ENCODE measurements at regions not wholly inside any gene's neighbourhood (a gene's known extent, or its start where the extent isn't known, plus 50 kb on each side); places are given as distances from the start of the nearest gene placed in this dataset.

DNA sequence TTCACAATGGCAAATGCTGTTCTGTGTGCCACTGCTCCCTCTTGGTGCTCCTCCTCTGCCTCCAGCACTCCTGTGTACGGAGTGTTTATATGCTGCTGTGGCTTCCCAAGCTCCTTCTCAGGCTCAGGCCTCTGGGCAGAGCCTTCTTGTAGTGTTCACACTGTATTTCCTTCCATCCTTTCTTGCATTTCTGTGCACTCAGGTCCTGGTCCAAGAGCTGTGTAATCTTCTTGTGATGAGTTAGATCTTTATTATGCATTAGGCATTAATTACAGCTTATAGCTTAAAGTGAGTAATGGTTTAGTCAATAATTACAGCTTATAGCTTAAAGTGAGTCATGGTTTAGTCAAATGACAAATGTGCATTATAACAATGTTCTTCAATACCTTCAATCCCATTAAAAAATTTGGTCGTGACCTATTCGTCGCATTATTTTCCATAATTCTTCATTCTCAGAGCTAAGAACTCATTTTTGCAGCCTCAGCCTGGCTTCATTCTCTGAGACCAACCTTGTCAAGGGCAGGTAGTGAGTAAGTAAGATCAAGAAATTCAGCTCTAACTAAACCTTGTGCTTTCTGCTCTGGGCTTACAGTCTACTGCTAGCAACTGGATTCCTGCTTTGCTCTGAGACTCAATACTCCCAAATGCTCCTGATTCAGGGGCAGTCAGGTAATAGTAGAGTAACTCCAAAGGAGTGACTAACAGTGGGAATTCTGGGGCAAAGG lies 154.5 kb upstream of the SPAG17 start:
- DNase-seq = no peak

DNA sequence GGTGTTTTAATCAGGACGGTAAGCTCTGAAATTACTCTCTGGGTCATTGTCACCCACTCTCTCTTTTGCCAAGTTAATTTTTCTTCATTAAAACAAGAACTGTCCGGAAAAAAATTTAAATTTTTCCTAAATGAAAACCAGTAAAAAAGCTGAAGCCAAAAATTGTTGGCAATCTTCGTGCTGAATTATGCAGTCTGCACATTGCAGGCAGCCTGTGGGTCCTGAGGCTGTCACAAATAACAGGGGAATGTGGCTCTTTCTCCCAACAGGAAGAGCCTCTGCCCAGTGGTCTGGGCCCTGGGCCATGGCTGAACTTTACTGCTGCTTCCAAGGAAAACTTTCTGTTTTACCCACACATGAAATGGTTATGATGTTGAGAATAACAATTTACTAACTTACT lies 153.9 kb upstream of the SPAG17 start:
- no peak for DNase-seq

DNA sequence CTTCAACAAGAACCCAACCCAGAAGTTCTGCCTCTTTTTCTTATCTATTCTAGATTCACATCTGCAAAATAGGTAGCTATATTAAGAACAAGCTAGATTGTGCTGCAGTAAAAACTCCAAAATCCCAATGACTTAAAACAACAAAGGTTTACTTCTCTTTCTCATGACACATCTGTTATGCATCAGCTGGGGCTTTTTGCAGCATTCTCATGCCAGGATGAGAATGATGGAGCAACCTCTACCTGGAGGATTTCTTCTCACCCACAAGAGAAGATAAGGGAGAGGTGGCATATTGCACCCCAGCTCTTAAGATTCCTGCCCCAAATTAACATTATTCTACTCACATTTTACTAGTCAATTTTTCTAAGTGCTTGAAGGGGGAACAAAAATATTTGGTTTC lies 152.3 kb upstream of the SPAG17 start:
- DNase-seq = no peak

DNA sequence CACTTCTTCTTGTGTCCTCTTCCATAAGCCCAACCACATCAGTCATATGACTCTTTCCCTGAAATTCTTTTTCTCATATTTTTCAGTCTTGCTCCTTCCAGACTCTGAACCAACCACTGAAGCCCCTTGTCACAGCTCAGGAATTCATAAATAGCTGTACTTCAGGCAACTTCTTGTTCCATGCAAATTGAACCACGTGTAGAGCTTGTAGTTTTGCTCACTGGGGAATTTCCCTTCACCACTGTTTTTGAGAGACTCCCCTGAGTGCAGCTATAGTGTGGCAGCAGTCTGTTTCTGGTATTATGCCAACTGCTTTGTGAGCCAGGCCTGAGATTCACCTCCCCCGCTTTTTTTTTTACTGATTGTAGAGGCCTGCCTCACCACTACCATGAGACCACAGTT lies 150.3 kb upstream of the SPAG17 start:
- DNase-seq = no peak

DNA sequence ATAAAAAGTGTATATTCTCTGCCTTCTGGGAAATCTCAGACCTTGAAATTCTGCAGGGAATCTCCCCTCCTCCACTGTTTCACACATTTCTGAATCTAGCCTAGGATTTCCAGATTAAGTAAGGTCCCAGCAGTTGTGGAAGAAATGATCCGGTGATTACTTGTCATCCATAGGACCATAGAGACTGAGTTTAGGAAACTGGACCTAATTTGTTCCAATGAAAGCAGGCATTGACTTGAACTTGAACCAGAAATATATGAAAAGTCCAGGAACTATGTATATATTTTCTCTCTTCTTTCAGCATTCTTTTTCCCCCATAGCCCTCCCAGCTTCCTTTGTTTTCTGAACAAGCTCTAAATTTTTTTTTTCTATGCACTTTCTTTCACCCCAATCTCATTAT lies 149.5 kb upstream of the SPAG17 start:
- no peak for DNase-seq

DNA sequence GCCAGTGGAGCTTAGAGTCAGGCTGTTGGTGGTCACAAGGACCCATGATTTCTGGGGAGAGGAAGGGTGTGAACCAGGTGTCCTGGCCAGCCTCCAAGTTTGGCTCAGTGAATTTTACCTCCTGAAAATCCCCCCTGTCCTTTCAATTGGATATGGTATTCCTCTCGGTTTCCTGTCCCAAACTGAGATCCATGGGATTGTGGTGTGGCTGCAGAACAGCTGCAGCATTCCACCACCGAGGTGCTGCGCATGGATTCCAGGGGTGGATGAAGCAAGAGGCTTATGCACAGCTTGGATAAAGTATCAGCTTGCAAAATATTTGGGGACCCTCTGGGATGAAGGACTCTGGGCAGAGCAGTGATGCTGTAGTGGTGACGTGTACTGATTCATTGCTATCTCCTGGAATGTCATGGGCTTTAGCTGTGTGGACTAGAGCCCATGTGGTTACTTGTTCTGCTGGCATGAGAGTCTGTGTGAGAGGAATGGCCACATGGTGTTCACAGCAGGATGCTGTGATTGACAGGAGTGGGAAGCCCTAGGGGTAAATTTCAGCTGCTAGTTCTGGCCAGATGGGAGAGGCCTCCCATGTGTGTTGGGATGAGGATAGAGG lies 148.7 kb upstream of the SPAG17 start:
- no peak for DNase-seq

DNA sequence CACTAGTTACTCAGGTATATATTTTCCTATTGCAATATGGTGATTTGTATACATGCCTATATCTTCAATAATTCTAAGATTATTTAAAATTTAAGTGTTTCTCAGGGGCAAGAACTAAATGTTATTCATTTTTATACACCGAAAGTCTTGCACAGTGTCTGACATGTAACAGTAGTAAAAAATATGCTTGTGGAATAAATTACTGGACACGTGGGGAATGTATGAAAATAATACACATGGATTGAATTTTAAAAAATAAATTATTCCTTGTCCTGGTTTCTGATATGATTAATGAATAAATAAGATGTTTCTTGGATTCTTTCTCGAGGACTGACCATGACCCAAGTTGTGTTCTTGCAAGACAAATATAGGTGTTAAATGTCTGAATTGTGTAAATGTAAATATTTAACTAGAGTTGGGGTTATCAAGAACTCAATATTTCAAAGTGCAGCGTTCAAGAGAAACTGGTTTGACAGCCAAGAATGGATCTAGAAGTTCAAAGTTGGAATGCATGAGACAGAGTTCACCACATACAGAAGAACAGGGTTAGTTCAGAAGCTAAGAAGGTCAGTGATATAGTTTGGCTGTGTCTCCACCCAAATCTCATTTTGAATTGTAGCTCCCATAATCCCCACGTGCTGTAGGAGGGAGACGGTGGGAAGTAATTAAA lies 142.1 kb upstream of the SPAG17 start:
- DNase-seq = no peak

DNA sequence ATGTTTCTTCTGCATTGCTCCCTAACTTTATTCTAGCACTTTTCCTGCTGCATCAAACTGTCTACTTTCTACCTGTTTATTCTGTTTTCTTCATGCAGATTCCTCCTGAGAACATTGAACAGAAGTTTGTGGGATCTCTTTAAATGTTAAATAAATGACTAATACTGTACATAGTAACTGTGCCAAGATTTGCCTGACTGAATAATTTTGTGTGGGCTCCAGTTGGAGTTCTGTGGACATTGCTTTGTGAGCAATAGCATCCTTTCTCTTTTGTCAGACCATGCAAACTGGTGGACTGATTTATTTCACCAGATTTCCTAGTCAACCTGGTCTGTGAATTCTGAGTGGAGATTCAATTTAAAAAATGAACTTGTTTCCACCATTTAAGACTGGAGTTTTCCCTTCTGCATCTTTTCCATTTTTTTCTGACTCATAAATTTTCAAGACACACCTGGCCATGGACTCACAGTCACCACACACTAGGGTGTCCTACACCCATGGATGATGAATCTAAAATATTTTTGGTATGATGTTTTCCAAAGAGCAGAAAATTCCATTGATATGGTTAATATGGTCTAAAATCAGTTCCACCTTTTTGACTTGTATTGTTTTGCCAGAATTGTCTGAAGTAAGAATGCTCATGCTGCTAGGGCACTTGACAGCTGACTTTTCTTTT lies 140.7 kb upstream of the SPAG17 start:
- DNase-seq = no peak

DNA sequence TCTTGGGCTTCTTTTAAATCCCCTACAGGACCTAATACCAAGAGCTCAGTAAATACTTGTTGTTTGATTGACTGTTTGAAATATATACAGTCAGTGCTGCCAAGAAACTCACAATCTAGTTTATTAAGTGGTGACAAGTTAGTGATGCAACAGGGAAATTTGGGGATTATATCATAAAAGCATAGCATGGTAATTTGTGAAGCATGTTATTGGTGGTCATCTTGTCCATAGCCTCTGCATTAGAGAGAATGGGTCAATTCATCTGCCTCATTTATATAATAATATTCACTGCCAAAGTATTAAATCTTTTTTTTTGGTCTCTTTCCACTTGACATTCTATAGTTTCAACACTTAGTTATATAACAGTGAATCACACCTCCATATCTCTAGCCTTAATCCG lies 138.2 kb upstream of the SPAG17 start:
- DNase-seq = no peak

DNA sequence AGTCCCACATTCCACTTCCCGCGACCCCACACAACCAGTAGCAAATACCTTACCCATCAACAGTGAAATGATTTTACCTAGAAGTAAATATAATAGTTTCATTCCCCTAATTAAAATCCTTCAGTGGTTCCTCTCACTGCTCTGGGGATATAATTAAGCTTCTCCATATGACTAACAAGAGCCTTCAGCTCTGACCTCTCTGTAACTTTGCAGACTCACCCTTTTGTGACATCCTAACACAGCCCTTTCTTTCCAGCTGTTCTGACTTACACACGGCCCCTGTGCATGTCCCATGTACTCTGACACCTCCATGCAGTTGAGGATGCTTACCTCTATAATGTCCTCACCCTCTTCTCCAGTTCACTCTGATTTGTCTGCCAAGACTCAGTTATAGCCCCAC lies 137.3 kb upstream of the SPAG17 start:
- DNase-seq = no peak

DNA sequence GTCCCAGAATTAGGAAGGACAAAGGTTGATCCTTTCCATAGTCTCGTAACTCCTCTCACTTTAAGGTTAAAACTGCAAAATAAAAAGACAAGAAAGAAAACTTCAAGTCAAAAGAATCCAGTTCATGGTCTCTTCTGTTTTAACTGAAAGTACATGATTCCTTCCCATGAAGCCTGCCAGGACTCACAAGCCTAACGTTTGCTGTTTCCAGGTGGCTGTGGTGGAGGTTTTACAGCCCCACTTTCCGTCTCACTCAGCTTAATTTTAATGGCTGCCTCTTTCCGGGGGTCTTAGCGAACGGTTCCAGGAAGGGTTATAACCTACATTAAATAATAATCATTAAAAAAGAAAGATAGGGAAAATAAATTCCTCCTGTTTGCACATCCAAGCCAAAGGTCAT lies 136.8 kb upstream of the SPAG17 start:
- DNase-seq = no peak

DNA sequence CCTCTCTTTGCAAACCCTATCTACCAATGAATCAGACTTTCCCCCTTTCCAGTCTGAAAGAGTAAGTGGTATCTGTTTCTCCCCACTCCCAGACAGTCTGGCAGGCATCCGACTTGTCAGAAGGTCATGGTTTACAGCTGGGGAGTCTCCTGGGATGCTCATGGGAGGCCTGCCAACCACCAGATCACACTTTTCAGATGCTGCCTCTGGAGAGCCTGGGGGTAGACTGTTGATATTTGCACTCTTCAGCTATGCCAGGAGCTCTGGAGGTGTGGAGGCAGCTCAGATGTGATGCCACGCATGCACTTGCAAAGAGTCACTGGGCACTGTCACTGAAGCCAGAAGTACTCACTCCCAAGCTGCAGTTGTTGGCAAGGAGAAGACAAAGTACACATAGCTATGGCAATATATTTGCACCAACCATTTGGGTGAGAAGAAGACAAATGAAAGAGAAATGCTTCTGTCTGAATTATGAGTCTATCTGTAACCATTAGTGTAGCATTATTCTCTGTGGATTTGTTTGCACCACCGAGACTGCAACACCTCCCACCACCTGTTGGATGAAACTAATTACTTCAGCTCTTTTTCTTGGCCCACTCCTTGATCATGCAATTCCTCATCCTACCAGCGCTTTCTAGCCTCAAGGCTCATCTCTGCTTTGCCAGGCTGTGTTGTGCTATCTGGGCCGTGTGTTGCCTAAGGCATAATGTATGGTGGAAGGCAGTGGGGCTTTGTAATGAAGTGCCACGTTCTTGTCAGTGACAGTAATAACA lies 133.0 kb upstream of the SPAG17 start:
- DNase-seq = no peak

DNA sequence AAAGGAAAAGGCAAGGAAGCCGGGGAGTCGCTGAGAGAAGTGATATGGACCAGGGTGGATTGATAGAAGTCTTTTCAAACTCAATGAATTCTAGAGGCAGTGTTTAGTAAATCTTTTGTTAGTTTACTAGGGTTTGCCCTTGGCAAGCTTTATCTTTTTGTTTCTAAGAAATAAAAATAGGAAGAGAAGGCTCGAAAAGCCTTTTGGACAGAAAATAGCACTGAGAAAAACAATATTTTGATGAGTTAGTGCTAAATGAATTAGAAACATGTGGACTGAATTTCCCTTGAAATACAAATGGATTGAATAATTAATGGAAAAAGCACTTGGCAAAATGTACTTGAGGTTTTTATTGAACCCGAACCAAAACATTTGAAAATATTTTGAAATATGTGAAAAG lies 121.8 kb upstream of the SPAG17 start:
- no peak for DNase-seq

DNA sequence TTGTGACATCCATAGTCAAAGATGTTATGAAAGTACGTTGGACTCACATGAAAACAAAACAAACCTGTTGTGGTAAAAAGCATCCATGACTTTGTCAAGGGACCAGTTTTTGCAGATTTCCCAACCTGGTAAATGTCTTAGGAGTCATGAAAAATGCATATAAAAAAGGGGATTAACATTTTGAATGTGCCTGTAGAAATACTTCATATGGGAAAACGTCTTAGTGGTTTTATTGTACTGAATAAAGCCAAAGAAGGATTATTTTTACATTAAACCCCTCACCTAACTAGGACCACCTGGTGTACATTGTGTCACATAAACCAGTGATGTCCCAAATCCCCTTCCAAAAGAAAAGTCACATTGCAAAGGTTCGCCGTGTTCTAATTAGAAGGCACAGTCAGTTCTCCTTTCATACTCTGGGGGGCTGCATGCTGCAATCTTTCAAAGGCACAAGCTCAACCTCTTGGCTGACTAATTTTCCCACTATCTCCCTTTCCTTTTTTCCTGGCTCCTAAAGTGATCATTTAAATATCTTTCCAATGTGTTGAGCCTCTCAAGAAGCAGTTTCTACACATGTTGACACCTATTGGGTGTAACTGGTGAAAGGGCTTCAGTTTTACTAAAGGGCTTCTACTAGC lies 119.8 kb upstream of the SPAG17 start:
- DNase-seq = no peak

DNA sequence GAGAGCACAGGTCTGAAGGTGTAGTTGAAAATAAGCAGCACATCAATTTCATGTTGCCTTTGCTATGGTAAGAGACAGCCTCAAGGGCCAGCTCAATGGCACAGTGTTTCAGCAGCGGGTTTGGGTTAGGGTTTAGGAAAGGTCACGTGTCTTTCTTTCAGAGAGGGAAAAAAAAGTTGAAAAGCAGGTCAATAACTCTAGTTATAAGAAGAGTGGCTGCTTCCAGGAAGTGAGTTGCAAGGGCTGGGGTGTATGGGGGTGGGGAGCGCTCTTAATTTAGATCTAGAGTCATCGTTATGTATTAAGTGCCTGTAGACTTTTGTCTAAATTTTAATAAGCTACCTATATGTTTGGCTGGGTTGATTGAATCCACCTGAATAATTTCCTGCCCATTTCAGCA lies 118.5 kb upstream of the SPAG17 start:
- no peak for DNase-seq

DNA sequence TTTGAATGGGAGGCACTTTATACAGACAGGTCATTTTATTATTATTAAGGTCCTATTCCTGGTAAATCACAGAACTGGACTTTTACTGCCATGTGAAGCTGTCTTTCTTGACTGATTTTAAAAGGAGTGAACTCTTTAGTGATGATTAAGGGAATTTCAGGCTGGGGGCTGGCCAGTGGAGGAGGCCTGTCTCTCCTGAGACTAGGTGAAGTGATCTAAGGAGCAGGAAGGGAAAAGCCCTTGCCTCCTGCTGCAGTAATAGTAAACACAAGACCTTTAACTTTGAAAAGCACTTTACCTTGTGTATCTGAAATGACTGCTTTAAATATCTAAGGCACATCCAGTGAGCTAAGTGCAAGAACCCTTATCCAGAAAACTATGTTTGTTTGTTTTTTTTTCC lies 118.0 kb upstream of the SPAG17 start:
- DNase-seq = no peak

DNA sequence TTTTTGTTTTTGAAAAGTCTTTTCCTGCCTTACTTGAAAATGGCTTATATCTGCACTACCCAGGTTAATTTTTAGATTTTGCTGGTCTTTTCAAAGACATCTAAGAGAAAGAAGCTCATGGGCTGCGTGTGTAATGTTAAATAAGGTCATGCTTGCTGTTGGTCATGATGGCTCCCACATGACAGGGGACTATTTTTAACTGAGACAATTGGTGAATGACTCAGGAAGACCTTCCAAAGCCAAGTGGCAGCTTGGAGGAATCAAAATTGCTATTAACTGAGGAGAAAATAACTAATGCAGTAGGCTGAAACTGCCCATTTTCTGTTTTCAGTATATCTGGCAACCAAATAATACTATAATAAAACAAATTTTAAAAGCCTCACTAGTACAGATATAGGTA lies 117.1 kb upstream of the SPAG17 start:
- DNase-seq = no peak

DNA sequence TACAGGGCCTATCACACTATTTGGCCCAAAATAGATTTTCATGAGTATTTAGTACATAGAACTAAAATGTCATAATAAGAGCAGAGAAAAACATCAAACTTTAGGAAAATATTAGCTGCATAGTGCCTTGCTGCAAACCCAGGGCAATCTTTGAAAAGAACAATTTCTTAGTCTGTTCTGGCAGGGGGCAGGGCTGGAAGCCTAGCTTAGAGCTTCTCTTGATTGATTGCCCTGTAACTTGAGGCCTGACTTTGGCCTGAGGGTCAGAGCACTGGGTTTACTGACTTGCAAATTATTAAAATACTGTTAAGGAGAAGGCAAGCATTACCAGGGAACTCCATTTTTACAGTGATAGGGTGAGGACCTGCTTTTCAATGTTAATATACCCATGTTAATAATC lies 115.8 kb upstream of the SPAG17 start:
- no peak for DNase-seq

DNA sequence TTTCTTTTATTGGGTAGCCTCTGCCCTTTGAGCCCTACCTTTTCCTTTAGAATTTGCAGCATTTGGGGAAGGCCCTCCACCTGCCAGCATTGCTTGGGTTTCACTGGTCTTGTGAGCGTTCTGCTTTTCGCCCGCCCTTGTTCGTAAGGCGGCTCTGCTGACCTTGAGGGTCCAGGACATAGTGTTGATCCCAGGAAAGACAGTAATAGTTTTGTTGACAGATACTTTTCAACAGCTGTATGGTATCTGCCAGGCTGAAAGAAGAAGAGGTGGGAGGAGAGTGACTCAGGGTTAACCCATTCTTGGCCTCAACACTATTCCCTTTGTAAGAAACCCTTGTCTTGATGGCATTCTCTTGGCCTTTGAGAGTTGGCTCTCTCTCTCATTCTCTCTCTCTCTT lies 113.4 kb upstream of the SPAG17 start:
- no peak for DNase-seq

DNA sequence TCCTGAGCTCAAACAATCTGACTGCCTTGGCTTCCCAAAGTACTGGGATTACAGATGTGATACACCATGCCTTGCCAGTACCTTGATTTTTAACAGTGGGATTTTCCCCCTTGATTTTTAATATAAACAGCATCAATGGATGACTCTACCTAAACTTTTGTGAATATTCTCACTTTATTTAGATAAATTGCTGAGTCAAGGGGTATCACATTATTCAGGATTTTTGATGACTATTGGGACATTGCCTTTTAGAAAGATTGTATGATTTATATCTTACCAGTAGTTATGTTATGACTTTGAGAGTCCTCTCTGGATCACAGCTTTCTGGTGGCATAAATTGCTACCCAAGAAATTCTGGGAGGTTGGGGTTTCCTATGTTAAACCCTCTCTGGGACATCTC lies 112.5 kb upstream of the SPAG17 start:
- no peak for DNase-seq

DNA sequence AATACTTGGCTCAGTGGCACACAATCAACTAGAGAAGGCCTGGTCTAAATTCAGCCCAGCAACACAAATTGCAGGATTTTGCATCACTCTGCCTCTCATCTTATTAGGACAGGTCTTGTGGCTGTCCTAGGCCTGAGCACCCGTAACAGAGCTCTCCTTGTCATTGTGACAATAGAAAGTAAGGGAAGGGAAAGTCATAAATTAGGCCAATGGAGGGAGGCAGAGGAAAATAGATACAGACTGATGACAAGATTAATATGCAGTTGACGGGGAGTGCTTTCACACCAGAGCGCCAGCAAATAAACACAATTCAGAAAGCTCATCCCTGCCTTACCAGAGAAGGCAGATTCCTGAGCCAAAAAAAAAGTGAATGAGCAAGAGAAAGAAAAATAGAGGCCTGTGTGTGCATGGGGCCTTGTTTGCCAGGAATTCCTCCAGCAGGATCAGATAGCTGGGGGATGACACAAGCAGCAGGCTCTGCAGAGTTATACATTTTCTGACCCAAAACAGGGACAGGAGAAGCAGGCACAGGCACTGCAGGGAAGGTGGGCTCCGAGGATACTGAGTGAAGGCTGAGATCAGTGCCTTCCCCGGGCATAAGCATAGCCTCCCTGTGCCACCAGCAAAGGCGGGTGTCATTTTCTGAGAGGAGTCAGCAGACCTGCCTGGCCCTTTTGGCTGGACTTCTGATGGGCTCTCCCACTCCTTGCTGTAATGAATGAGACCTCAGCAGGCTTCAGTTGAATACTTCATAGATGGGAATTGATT lies 110.0 kb upstream of the SPAG17 start:
- DNase-seq = no peak

DNA sequence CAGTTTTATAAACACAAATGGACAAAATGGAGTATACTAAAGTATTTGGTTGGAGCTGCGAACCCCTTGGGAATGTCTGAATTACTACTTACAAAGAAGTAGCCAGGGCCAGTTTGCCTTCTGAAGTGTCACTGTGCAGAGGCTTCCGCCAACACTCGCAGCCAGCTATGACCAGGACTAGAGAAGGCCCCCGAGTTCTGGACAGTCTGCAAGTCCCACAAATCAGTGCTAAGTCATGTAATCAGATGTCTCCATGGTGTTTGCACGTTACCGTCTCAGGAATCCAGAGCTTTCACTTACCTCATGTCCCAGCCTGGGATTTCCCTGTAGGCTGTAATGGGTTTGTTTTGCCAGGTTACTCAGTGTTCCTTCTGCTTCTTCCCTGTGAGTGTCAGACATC lies 106.6 kb upstream of the SPAG17 start:
- no peak for DNase-seq

Measured in activated CD4-positive, alpha-beta T cell treated with anti-CD3 and anti-CD28 coated beads, Interleukin-2, Interleukin-6, amounts not matched to agents 100 ng/mL and 50 ng/mL, durations not matched to agents 16 hours and 8 hours (primary cell).